Activated T-helper 17 cell treated with anti-CD3 and anti-CD28 coated beads, Interleukin-2, amount 50 U/mL, for 72 hours (primary cell): ENCODE measurements at regions not wholly inside any gene's neighbourhood (a gene's known extent, or its start where the extent isn't known, plus 50 kb on each side); places are given as distances from the start of the nearest gene placed in this dataset.

Experiments used
- ATAC-seq: fragments of 150-1000 bp; cut with Tn5 transposase; replicated peaks from 2 replicates; pipeline ENCODE4 v1.10.0; 2021; ENCODE audit warnings: mild to moderate bottlenecking, moderate library complexity
- H3K27ac Mint-ChIP-seq: one replicate; pipeline ENCODE4 v1.8.0; 2022; ENCODE audit warnings: mixed read lengths
- H3K27me3 Mint-ChIP-seq: one replicate; pipeline ENCODE4 v1.8.0; 2022; ENCODE audit warnings: mixed read lengths
- H3K36me3 Mint-ChIP-seq: one replicate; pipeline ENCODE4 v1.8.0; 2022; ENCODE audit warnings: low read depth, mild to moderate bottlenecking, mixed read lengths
- H3K4me1 Mint-ChIP-seq: one replicate; pipeline ENCODE4 v1.8.0; 2022; ENCODE audit warnings: mixed read lengths
- H3K4me3 Mint-ChIP-seq: one replicate; pipeline ENCODE4 v1.8.0; 2022; ENCODE audit warnings: mild to moderate bottlenecking, mixed read lengths
- H3K9me3 Mint-ChIP-seq: one replicate; pipeline ENCODE4 v1.8.0; 2022; ENCODE audit warnings: mixed read lengths

- ATAC-seq, result no peak
- H3K4me3 Mint-ChIP-seq, result no peak overlapping the region
- peaks cover 6% of the 10 kb centered on the region for H3K4me1 Mint-ChIP-seq
- H3K27me3 Mint-ChIP-seq, result no peaks in the 10 kb centered on the region
- no peaks in the 10 kb centered on the region for H3K9me3 Mint-ChIP-seq
- no peak overlapping the region for H3K27ac Mint-ChIP-seq
- no peaks in the 10 kb centered on the region for H3K36me3 Mint-ChIP-seq
Measured at GRCh38 chr21:17738176-17738953, 80.8 kb downstream of the C21orf91 start.

DNA sequence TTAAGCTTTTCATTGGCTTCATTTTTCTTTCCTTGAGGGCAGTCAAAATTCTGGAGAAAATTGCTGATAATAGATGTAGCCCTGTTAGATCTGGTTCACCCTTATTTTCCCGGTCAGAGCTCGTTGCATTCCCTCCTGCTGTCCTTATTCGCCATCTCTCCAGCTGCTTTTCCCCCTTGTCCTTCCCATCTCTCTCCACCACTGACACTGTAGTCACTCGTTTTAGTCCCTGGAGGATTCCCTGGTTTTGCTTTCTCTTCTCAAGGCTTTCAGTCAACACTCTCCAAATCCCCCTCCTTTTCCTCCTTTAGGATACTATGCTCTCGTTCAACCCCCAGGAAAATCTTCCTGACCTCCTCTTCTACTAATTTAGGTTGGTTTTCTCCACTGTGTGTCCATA, 83.1 kb downstream of the C21orf91 start:
- H3K9me3 Mint-ChIP-seq, result no peaks in the 10 kb centered on the region
- no peak overlapping the region for H3K4me3 Mint-ChIP-seq
- ATAC-seq, result no peak
- no peak overlapping the region for H3K27ac Mint-ChIP-seq
- H3K27me3 Mint-ChIP-seq, result no peaks in the 10 kb centered on the region
- H3K4me1 Mint-ChIP-seq, result peaks cover 4% of the 10 kb centered on the region
- no peaks in the 10 kb centered on the region for H3K36me3 Mint-ChIP-seq

GRCh38 chr21:17733209-17733608, 85.9 kb downstream of the C21orf91 start:
- Mint-ChIP-seq H3K4me1 (peaks cover 4% of the 10 kb centered on the region), H3K4me3 (no peak overlapping the region), H3K27ac (no peak overlapping the region), H3K9me3 (no peaks in the 10 kb centered on the region), H3K36me3 (no peaks in the 10 kb centered on the region), H3K27me3 (no peaks in the 10 kb centered on the region)
- ATAC-seq, result no peak

GRCh38 chr21:17732306-17732705, 86.8 kb downstream of the C21orf91 start:
- no peak for ATAC-seq
- no peak overlapping the region for H3K27ac Mint-ChIP-seq
- H3K4me3 Mint-ChIP-seq, result no peak overlapping the region
- no peaks in the 10 kb centered on the region for H3K27me3 Mint-ChIP-seq
- no peaks in the 10 kb centered on the region for H3K36me3 Mint-ChIP-seq
- peaks cover 4% of the 10 kb centered on the region for H3K4me1 Mint-ChIP-seq
- H3K9me3 Mint-ChIP-seq, result no peaks in the 10 kb centered on the region

GRCh38 chr21:17731554-17731953, 87.6 kb downstream of the C21orf91 start:
- Mint-ChIP-seq H3K9me3 (no peaks in the 10 kb centered on the region), H3K4me1 (peaks cover 4% of the 10 kb centered on the region), H3K27me3 (no peaks in the 10 kb centered on the region), H3K27ac (no peak overlapping the region), H3K36me3 (no peaks in the 10 kb centered on the region), H3K4me3 (no peak overlapping the region)
- ATAC-seq, result no peak

GRCh38 chr21:17730782-17731181, 88.4 kb downstream of the C21orf91 start:
- Mint-ChIP-seq H3K27me3 (no peaks in the 10 kb centered on the region), H3K4me3 (no peak overlapping the region), H3K9me3 (no peaks in the 10 kb centered on the region), H3K4me1 (peaks cover 4% of the 10 kb centered on the region), H3K27ac (no peak overlapping the region), H3K36me3 (no peaks in the 10 kb centered on the region)
- no peak for ATAC-seq

GRCh38 chr21:17729455-17729854, 89.7 kb downstream of the C21orf91 start:
- H3K36me3 Mint-ChIP-seq, result no peaks in the 10 kb centered on the region
- no peak overlapping the region for H3K27ac Mint-ChIP-seq
- peaks cover 4% of the 10 kb centered on the region for H3K4me1 Mint-ChIP-seq
- no peak overlapping the region for H3K4me3 Mint-ChIP-seq
- H3K27me3 Mint-ChIP-seq, result no peaks in the 10 kb centered on the region
- H3K9me3 Mint-ChIP-seq, result no peaks in the 10 kb centered on the region
- no peak for ATAC-seq

- Mint-ChIP-seq H3K27me3 (no peaks in the 10 kb centered on the region), H3K36me3 (no peaks in the 10 kb centered on the region), H3K27ac (no peak overlapping the region), H3K4me3 (no peak overlapping the region), H3K9me3 (no peaks in the 10 kb centered on the region), H3K4me1 (peaks cover 4% of the 10 kb centered on the region)
- no peak for ATAC-seq
Measured at GRCh38 chr21:17727361-17727760, 91.8 kb downstream of the C21orf91 start.

DNA sequence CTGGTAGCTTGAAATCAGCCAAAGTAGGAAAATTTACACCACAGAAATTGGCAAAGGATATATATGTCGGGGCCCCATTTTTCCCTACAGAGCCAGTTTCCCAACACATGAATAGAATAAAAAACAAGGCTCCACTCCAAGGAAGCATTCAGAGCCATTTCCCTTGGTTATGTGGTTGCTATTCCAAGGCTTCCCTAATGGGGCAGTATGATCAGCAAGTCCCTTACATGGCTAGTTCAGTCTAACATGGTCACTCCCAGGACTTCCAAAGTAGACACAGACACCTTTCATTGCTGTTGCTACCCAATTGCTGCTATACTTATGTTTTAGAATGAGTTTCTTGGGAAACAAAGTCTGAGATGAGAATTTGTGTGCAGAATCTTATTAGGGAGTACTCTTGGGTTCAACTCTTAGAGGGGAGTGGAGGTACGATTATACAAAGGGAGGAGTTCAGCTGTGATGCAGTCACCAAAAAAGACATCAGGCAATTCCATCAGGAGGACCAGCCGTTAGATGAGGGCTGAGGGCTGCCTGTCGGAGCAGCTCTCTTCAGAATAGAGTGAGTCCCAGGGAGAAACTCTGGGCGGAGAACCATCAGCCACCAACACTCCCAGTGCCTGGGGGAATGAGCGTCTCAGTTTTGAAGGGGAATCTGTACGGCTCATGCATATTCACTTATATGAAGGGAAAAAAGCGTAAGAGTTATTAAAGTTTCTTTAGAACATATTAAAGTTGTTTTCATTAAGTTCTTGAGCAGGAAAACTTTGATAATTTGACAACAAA, 92.9 kb downstream of the C21orf91 start:
- Mint-ChIP-seq H3K4me3 (no peak overlapping the region), H3K36me3 (no peaks in the 10 kb centered on the region)
- no peak for ATAC-seq

DNA sequence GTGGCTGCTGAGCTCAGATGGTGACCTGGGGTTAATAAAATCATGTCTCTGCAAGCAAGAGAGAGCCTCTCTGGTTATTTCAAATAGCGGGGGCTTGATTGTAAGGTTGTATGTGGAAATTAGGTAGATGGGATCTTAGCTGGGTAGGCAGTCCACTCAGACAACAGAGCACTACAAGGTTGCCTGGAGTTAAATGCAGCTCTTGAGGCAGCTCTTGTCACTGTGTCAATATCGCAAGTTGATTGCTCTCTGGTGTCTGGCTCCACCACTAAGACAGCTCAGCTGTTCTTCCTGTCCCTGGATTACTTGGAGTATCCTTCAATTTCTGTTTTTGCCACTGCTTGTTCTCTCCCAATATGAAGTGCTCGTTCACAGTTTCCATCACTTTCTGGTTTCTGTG, 93.8 kb downstream of the C21orf91 start:
- no peaks in the 10 kb centered on the region for H3K9me3 Mint-ChIP-seq
- no peaks in the 10 kb centered on the region for H3K4me1 Mint-ChIP-seq
- H3K4me3 Mint-ChIP-seq, result no peak overlapping the region
- no peak overlapping the region for H3K27ac Mint-ChIP-seq
- no peaks in the 10 kb centered on the region for H3K27me3 Mint-ChIP-seq
- H3K36me3 Mint-ChIP-seq, result no peaks in the 10 kb centered on the region
- ATAC-seq, result no peak

More for the DNA sequence above, 92.9 kb downstream of the C21orf91 start:
- Mint-ChIP-seq H3K27ac (no peak overlapping the region), H3K4me1 (peaks cover 4% of the 10 kb centered on the region), H3K9me3 (no peaks in the 10 kb centered on the region), H3K27me3 (no peaks in the 10 kb centered on the region)

- H3K4me3 Mint-ChIP-seq, result no peak overlapping the region
- peaks cover 5% of the 10 kb centered on the region for H3K9me3 Mint-ChIP-seq
- no peak for ATAC-seq
- H3K36me3 Mint-ChIP-seq, result no peaks in the 10 kb centered on the region
- H3K27ac Mint-ChIP-seq, result no peak overlapping the region
- peaks cover 4% of the 10 kb centered on the region for H3K27me3 Mint-ChIP-seq
- H3K4me1 Mint-ChIP-seq, result peaks cover 12% of the 10 kb centered on the region
Measured at GRCh38 chr21:17712887-17713286, 100.2 kb upstream of the BTG3 start.

GRCh38 chr21:17711896-17712295, 99.2 kb upstream of the BTG3 start:
- Mint-ChIP-seq H3K4me1 (peaks cover 12% of the 10 kb centered on the region), H3K36me3 (no peaks in the 10 kb centered on the region), H3K4me3 (no peak overlapping the region), H3K27me3 (peaks cover 4% of the 10 kb centered on the region), H3K27ac (no peak overlapping the region), H3K9me3 (peaks cover 5% of the 10 kb centered on the region)
- ATAC-seq, result no peak

DNA sequence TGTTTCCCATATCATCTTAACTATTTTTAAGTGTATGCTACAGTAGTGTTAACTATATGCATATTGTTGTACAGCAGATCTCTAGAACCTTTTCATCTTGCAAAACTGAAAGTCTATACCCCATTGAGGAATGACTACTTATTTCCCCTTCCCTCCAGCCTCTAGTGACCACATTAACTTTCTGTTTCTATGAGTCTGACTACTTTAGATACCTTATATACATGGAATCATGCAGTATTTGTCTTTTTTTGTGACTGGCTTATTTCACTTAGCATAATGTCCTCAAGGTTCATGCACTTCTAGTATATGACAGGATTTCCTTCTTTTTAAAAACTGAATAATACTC, 96.5 kb upstream of the BTG3 start:
- peak; percentile 97 for ATAC-seq
- Mint-ChIP-seq H3K9me3 (peaks cover 14% of the 10 kb centered on the region), H3K27me3 (no peaks in the 10 kb centered on the region), H3K4me3 (peak overlapping the region; percentile 16), H3K27ac (peak overlapping the region; percentile 40), H3K36me3 (no peaks in the 10 kb centered on the region), H3K4me1 (peaks cover 12% of the 10 kb centered on the region)

DNA sequence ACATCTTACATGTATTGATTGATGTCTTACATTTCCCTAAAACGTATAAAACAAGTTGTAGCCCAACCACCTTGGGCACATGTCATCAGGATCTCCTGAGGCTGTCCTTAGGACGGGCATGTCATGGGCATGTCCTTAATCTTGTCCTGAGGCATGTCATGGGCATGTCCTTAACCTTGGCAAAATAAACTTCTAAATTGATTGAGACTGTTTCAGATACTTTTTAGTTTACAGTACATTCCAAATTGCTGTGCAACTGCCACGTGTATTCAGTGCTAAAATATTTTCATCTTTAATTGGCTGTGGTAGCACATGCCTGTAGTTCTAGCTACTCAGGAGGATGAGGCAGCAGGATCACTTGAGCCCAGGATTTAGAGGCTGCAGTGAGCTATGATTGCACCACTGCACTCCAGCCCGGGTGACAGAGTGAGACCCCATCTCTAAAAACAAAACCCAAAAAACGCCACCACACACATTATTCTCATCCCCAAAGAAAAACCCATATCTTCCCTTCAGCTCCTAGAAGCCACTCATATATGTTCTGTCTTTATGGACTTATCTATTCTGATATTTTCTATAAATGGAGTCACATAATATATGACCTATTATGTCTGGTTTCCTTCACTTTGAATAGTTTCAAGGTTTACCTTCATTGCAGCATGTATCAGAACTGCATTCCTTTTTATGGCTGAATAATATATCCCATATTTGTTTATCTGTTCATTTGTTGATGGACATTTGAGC, 96.0 kb upstream of the BTG3 start:
- H3K4me1 Mint-ChIP-seq, result peaks cover 12% of the 10 kb centered on the region
- H3K36me3 Mint-ChIP-seq, result no peaks in the 10 kb centered on the region

More for the DNA sequence above, 96.0 kb upstream of the BTG3 start:
- H3K27ac Mint-ChIP-seq, result peak overlapping the region; percentile 40
- no peaks in the 10 kb centered on the region for H3K27me3 Mint-ChIP-seq
- ATAC-seq, result peak; percentile 10
- H3K9me3 Mint-ChIP-seq, result peaks cover 14% of the 10 kb centered on the region
- H3K4me3 Mint-ChIP-seq, result peak overlapping the region; percentile 16
